ENCODE measurements at regions not wholly inside any gene's neighbourhood (a gene's known extent, or its start where the extent isn't known, plus 50 kb on each side); places are given as distances from the start of the nearest gene placed in this dataset.
"Not testable (repeated sequence)": the region's sequence is repeated elsewhere in the genome, so short reads cannot be mapped to it uniquely, and the experiment has no call there.

GRCh38 chr5:25764733-25765132 lies 1120.0 kb upstream of the CDH10 start:
- no peak for DNase-seq (ENCODE audit: low read depth, low spot score)

- no peak for DNase-seq (ENCODE audit: low read depth, low spot score)
Measured at GRCh38 chr5:25763781-25764180, 1119.0 kb upstream of the CDH10 start.

- DNase-seq (ENCODE audit: low read depth, low spot score) = no peak
Measured at GRCh38 chr5:25754895-25755294, 1110.1 kb upstream of the CDH10 start.

- no peak for DNase-seq (ENCODE audit: low read depth, low spot score)
Measured at GRCh38 chr5:25744908-25745307, 1100.1 kb upstream of the CDH10 start.

- DNase-seq (ENCODE audit: low read depth, low spot score) = no peak
Measured at GRCh38 chr5:25716680-25717079, 1071.9 kb upstream of the CDH10 start.

- no peak for DNase-seq (ENCODE audit: low read depth, low spot score)
Measured at GRCh38 chr5:25713259-25713658, 1068.5 kb upstream of the CDH10 start.

GRCh38 chr5:25707093-25707492 lies 1062.3 kb upstream of the CDH10 start:
- DNase-seq (ENCODE audit: low read depth, low spot score) = no peak

GRCh38 chr5:25701936-25702335 lies 1057.2 kb upstream of the CDH10 start:
- no peak for DNase-seq (ENCODE audit: low read depth, low spot score)

- DNase-seq (ENCODE audit: low read depth, low spot score) = no peak
Measured at GRCh38 chr5:25694801-25695200, 1050.0 kb upstream of the CDH10 start.

GRCh38 chr5:25688156-25688555 lies 1043.4 kb upstream of the CDH10 start:
- no peak for DNase-seq (ENCODE audit: low read depth, low spot score)

- no peak for DNase-seq (ENCODE audit: low read depth, low spot score)
Measured at GRCh38 chr5:25669645-25670401, 1025.0 kb upstream of the CDH10 start.

GRCh38 chr5:25662610-25663009 lies 1017.8 kb upstream of the CDH10 start:
- no peak for DNase-seq (ENCODE audit: low read depth, low spot score)

- DNase-seq (ENCODE audit: low read depth, low spot score) = not testable (repeated sequence)
Measured at GRCh38 chr5:25650316-25650715, 1005.5 kb upstream of the CDH10 start.

- DNase-seq (ENCODE audit: low read depth, low spot score) = no peak
Measured at GRCh38 chr5:25649628-25650265, 1005.0 kb upstream of the CDH10 start.

GRCh38 chr5:25646421-25647341 lies 1001.9 kb upstream of the CDH10 start:
- DNase-seq (ENCODE audit: low read depth, low spot score) = no peak

- no peak for DNase-seq (ENCODE audit: low read depth, low spot score)
Measured at GRCh38 chr5:25641124-25641523, 996.3 kb upstream of the CDH10 start.

GRCh38 chr5:25619273-25619672 lies 974.5 kb upstream of the CDH10 start:
- DNase-seq (ENCODE audit: low read depth, low spot score) = no peak

- no peak for DNase-seq (ENCODE audit: low read depth, low spot score)
Measured at GRCh38 chr5:25618821-25619220, 974.0 kb upstream of the CDH10 start.

- no peak for DNase-seq (ENCODE audit: low read depth, low spot score)
Measured at GRCh38 chr5:25614466-25614865, 969.7 kb upstream of the CDH10 start.

- no peak for DNase-seq (ENCODE audit: low read depth, low spot score)
Measured at GRCh38 chr5:25604681-25605080, 959.9 kb upstream of the CDH10 start.

GRCh38 chr5:25579111-25579510 lies 934.3 kb upstream of the CDH10 start:
- DNase-seq (ENCODE audit: low read depth, low spot score) = no peak

- no peak for DNase-seq (ENCODE audit: low read depth, low spot score)
Measured at GRCh38 chr5:25573691-25574090, 928.9 kb upstream of the CDH10 start.

Measured in iPS DF 19.7 (cell line).